ENCODE measurements at regions not wholly inside any gene's neighbourhood (a gene's known extent, or its start where the extent isn't known, plus 50 kb on each side); places are given as distances from the start of the nearest gene placed in this dataset.

DNA sequence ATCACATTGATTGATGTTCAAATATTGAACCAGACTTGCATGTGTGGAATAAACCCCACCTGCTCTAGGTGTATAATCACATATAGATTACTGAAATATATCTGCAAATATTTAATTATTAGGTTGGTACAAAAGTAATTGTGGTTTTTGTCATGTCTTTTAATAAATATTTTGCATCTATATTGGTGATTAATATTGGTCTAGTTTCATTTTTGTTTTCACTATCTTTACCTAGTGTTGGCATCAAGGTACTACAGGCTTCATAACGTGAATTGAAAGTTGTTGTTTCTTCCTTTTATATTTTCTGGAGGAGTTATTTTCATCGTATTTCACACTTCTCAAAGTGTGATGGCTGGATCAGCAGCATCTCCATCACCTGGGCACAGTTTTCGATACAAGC lies 740.0 kb upstream of the TMEM132C start:
- TF ChIP-seq MXD4 (CRISPR knock-in tag; IDR thresholded peaks at IDR 0.05; ENCODE audit: borderline replicate concordance) (no peak), ETV6 (CRISPR knock-in tag; IDR thresholded peaks at IDR 0.05) (no peak), NR2C2 (CRISPR knock-in tag; IDR thresholded peaks at IDR 0.05) (no peak), FOXJ3 (CRISPR knock-in tag; IDR thresholded peaks at IDR 0.05; ENCODE audit: borderline replicate concordance) (no peak), SMAD3 (CRISPR knock-in tag; IDR thresholded peaks at IDR 0.05; ENCODE audit: borderline replicate concordance) (no peak), GRHL2 (CRISPR knock-in tag; IDR thresholded peaks at IDR 0.05; ENCODE audit: insufficient replicate concordance, severe bottlenecking) (no peak), AFF4 (CRISPR knock-in tag; IDR thresholded peaks at IDR 0.05; ENCODE audit: borderline replicate concordance) (no peak), GTF2I (CRISPR knock-in tag; conservative IDR thresholded peaks at IDR 0.05) (no peak), ZNF671 (CRISPR knock-in tag; IDR thresholded peaks at IDR 0.05) (no peak), ZNF138 (CRISPR knock-in tag; conservative IDR thresholded peaks at IDR 0.05) (no peak), ZBTB43 (CRISPR knock-in tag; IDR thresholded peaks at IDR 0.05) (no peak), TEAD1 (CRISPR knock-in tag; IDR thresholded peaks at IDR 0.05) (no peak), RELA (CRISPR knock-in tag; IDR thresholded peaks at IDR 0.05; ENCODE audit: borderline replicate concordance) (no peak), ZBTB21 (CRISPR knock-in tag; IDR thresholded peaks at IDR 0.05; ENCODE audit: borderline replicate concordance) (no peak), RORB (CRISPR knock-in tag; IDR thresholded peaks at IDR 0.05) (no peak), IRF2 (CRISPR knock-in tag; IDR thresholded peaks at IDR 0.05; ENCODE audit: borderline replicate concordance, low read depth) (no peak)
- TF ChIP-seq, protein P1, sequence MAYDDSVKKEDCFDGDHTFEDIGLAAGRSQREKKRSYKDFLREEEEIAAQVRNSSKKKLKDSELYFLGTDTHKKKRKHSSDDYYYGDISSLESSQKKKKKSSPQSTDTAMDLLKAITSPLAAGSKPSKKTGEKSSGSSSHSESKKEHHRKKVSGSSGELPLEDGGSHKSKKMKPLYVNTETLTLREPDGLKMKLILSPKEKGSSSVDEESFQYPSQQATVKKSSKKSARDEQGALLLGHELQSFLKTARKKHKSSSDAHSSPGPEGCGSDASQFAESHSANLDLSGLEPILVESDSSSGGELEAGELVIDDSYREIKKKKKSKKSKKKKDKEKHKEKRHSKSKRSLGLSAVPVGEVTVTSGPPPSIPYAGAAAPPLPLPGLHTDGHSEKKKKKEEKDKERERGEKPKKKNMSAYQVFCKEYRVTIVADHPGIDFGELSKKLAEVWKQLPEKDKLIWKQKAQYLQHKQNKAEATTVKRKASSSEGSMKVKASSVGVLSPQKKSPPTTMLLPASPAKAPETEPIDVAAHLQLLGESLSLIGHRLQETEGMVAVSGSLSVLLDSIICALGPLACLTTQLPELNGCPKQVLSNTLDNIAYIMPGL (CRISPR knock-in tag; IDR thresholded peaks at IDR 0.05): no peak
- TF ChIP-seq, protein P2, sequence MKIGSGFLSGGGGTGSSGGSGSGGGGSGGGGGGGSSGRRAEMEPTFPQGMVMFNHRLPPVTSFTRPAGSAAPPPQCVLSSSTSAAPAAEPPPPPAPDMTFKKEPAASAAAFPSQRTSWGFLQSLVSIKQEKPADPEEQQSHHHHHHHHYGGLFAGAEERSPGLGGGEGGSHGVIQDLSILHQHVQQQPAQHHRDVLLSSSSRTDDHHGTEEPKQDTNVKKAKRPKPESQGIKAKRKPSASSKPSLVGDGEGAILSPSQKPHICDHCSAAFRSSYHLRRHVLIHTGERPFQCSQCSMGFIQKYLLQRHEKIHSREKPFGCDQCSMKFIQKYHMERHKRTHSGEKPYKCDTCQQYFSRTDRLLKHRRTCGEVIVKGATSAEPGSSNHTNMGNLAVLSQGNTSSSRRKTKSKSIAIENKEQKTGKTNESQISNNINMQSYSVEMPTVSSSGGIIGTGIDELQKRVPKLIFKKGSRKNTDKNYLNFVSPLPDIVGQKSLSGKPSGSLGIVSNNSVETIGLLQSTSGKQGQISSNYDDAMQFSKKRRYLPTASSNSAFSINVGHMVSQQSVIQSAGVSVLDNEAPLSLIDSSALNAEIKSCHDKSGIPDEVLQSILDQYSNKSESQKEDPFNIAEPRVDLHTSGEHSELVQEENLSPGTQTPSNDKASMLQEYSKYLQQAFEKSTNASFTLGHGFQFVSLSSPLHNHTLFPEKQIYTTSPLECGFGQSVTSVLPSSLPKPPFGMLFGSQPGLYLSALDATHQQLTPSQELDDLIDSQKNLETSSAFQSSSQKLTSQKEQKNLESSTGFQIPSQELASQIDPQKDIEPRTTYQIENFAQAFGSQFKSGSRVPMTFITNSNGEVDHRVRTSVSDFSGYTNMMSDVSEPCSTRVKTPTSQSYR (CRISPR knock-in tag; IDR thresholded peaks at IDR 0.05): no peak
- TF ChIP-seq, protein P3, sequence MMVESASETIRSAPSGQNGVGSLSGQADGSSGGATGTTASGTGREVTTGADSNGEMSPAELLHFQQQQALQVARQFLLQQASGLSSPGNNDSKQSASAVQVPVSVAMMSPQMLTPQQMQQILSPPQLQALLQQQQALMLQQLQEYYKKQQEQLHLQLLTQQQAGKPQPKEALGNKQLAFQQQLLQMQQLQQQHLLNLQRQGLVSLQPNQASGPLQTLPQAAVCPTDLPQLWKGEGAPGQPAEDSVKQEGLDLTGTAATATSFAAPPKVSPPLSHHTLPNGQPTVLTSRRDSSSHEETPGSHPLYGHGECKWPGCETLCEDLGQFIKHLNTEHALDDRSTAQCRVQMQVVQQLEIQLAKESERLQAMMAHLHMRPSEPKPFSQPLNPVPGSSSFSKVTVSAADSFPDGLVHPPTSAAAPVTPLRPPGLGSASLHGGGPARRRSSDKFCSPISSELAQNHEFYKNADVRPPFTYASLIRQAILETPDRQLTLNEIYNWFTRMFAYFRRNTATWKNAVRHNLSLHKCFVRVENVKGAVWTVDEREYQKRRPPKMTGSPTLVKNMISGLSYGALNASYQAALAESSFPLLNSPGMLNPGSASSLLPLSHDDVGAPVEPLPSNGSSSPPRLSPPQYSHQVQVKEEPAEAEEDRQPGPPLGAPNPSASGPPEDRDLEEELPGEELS (CRISPR knock-in tag; IDR thresholded peaks at IDR 0.05): no peak
- DNase-seq (ENCODE audit: low spot score) (no peak), ATAC-seq (no peak)
- Mint-ChIP-seq H3K27me3 (ENCODE audit: low read depth) (no peaks in the 10 kb centered on the region; the same call in none of the 2 replicates), H3K36me3 (peaks cover 5% of the 10 kb centered on the region), H3K9me3 (peaks cover 61% of the 10 kb centered on the region), H3K27ac (no peak overlapping the region), H3K4me1 (0 out of 2 replicates have a peak, but pooled peaks cover 4% of the 10 kb centered on the region), H3K4me3 (no peak overlapping the region)
- POLR2A ChIA-PET: no interaction called here
- CTCF ChIA-PET: no interaction called here
